ENCODE measurements at regions not wholly inside any gene's neighbourhood (a gene's known extent, or its start where the extent isn't known, plus 50 kb on each side); places are given as distances from the start of the nearest gene placed in this dataset.

DNA sequence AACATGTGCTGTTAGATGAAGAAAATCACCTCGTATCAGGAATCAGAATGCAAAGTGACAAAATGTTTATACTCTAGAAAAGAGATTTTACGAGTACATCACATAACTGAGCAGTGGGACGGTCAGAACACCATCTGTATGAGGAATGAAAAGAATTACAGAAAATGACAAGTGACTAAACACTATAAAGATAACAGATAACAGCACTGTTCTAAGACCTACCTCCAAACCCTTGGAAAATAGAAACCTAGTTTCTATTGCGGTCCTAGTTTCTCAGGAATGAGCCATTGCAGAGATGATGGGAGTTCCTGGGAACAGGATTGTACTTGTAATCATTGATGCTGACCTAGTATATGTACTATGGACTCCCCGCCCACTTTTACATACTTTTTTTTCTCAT is 839.4 kb upstream of the ADAMTS5 start:
- DNase-seq (ENCODE audit: low read depth, low spot score) (no peak), ATAC-seq (no peak)
- intact Hi-C loops (cut with micrococcal nuclease; ENCODE audit: unreplicated experiment) (no loop called here), in situ Hi-C loops (cut with HindIII; ENCODE audit: low pct_unique_long_range_greater_than_20kb, low sequenced_read_pairs) (no loop called here)
- H3K27ac ChIP-seq (ENCODE audit: low read length): no peak overlapping the region
- H3K27me3 ChIP-seq (ENCODE audit: control insufficient read depth, insufficient read depth, low read length): no peaks in the 10 kb centered on the region
- TF ChIP-seq, protein P1, sequence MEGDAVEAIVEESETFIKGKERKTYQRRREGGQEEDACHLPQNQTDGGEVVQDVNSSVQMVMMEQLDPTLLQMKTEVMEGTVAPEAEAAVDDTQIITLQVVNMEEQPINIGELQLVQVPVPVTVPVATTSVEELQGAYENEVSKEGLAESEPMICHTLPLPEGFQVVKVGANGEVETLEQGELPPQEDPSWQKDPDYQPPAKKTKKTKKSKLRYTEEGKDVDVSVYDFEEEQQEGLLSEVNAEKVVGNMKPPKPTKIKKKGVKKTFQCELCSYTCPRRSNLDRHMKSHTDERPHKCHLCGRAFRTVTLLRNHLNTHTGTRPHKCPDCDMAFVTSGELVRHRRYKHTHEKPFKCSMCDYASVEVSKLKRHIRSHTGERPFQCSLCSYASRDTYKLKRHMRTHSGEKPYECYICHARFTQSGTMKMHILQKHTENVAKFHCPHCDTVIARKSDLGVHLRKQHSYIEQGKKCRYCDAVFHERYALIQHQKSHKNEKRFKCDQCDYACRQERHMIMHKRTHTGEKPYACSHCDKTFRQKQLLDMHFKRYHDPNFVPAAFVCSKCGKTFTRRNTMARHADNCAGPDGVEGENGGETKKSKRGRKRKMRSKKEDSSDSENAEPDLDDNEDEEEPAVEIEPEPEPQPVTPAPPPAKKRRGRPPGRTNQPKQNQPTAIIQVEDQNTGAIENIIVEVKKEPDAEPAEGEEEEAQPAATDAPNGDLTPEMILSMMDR (IDR thresholded peaks at IDR 0.05): no peak
- TF ChIP-seq POLR2AphosphoS5 (IDR thresholded peaks at IDR 0.05; ENCODE audit: low read depth, low read length) (no peak), SIN3A (IDR thresholded peaks at IDR 0.05; ENCODE audit: borderline replicate concordance, insufficient read depth, low read depth, low read length) (no peak), TCF7L2 (IDR thresholded peaks at IDR 0.05; ENCODE audit: low read depth, low read length) (no peak)
- TF ChIP-seq, protein P2, sequence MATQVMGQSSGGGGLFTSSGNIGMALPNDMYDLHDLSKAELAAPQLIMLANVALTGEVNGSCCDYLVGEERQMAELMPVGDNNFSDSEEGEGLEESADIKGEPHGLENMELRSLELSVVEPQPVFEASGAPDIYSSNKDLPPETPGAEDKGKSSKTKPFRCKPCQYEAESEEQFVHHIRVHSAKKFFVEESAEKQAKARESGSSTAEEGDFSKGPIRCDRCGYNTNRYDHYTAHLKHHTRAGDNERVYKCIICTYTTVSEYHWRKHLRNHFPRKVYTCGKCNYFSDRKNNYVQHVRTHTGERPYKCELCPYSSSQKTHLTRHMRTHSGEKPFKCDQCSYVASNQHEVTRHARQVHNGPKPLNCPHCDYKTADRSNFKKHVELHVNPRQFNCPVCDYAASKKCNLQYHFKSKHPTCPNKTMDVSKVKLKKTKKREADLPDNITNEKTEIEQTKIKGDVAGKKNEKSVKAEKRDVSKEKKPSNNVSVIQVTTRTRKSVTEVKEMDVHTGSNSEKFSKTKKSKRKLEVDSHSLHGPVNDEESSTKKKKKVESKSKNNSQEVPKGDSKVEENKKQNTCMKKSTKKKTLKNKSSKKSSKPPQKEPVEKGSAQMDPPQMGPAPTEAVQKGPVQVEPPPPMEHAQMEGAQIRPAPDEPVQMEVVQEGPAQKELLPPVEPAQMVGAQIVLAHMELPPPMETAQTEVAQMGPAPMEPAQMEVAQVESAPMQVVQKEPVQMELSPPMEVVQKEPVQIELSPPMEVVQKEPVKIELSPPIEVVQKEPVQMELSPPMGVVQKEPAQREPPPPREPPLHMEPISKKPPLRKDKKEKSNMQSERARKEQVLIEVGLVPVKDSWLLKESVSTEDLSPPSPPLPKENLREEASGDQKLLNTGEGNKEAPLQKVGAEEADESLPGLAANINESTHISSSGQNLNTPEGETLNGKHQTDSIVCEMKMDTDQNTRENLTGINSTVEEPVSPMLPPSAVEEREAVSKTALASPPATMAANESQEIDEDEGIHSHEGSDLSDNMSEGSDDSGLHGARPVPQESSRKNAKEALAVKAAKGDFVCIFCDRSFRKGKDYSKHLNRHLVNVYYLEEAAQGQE (IDR thresholded peaks at IDR 0.05; ENCODE audit: insufficient read depth in 1 of 2, low read depth in 2 of 2, low read length in 1 of 2): no peak
- ChIA-PET CTCF (no interaction called here), POLR2A (no interaction called here)
- H3K9me3 ChIP-seq (ENCODE audit: control insufficient read depth, insufficient read depth, low read depth, low read length): no peaks in the 10 kb centered on the region
- no peaks in the 10 kb centered on the region for H3K4me1 ChIP-seq (ENCODE audit: control insufficient read depth, insufficient read depth, low read length)
- no peak overlapping the region for H3K4me3 ChIP-seq (ENCODE audit: low read depth in 2 of 2, low read length in 2 of 2)
- no peaks in the 10 kb centered on the region for H3K36me3 ChIP-seq (ENCODE audit: control insufficient read depth, insufficient read depth, low read length)
- BruUV-seq (replicated peaks): no TSS peak

DNA sequence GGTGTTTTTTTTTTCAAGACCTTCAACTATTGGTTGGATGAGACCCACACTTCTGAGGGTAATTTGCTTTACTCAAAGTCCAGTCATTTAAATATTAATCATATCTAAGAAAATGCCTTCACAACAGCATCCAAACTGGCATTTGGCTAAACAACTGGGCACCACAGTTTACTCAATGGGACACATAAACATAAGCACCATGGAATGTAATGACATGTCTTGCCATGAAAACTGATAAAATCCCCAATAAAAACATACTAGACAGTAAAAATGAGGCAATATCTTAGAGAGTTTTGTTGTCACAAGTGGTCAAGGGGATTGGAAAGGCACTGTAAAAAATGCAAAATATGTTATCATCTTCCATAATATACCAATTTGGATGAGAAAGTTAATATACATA is 838.8 kb upstream of the ADAMTS5 start:
- Histone ChIP-seq H3K9me3 (ENCODE audit: control insufficient read depth, insufficient read depth, low read depth, low read length) (no peaks in the 10 kb centered on the region), H3K4me3 (ENCODE audit: low read depth in 2 of 2, low read length in 2 of 2) (no peak overlapping the region), H3K27ac (ENCODE audit: low read length) (no peak overlapping the region), H3K4me1 (ENCODE audit: control insufficient read depth, insufficient read depth, low read length) (no peaks in the 10 kb centered on the region), H3K36me3 (ENCODE audit: control insufficient read depth, insufficient read depth, low read length) (no peaks in the 10 kb centered on the region), H3K27me3 (ENCODE audit: control insufficient read depth, insufficient read depth, low read length) (no peaks in the 10 kb centered on the region)
- DNase-seq (ENCODE audit: low read depth, low spot score) (no peak), ATAC-seq (no peak)
- ChIA-PET POLR2A (no interaction called here), CTCF (no interaction called here)
- in situ Hi-C loops (cut with HindIII; ENCODE audit: low pct_unique_long_range_greater_than_20kb, low sequenced_read_pairs): no loop called here
- BruUV-seq (replicated peaks): no TSS peak
- intact Hi-C loops (cut with micrococcal nuclease; ENCODE audit: unreplicated experiment): no loop called here
- no peak for TF ChIP-seq SIN3A (IDR thresholded peaks at IDR 0.05; ENCODE audit: borderline replicate concordance, insufficient read depth, low read depth, low read length)
- TF ChIP-seq TCF7L2 (IDR thresholded peaks at IDR 0.05; ENCODE audit: low read depth, low read length): no peak
- TF ChIP-seq POLR2AphosphoS5 (IDR thresholded peaks at IDR 0.05; ENCODE audit: low read depth, low read length): no peak
- TF ChIP-seq, protein P1 (IDR thresholded peaks at IDR 0.05): no peak
- TF ChIP-seq, protein P2 (IDR thresholded peaks at IDR 0.05; ENCODE audit: insufficient read depth in 1 of 2, low read depth in 2 of 2, low read length in 1 of 2): no peak
